ENCODE measurements at regions not wholly inside any gene's neighbourhood (a gene's known extent, or its start where the extent isn't known, plus 50 kb on each side); places are given as distances from the start of the nearest gene placed in this dataset.
"Not testable (repeated sequence)": the region's sequence is repeated elsewhere in the genome, so short reads cannot be mapped to it uniquely, and the experiment has no call there.

DNA sequence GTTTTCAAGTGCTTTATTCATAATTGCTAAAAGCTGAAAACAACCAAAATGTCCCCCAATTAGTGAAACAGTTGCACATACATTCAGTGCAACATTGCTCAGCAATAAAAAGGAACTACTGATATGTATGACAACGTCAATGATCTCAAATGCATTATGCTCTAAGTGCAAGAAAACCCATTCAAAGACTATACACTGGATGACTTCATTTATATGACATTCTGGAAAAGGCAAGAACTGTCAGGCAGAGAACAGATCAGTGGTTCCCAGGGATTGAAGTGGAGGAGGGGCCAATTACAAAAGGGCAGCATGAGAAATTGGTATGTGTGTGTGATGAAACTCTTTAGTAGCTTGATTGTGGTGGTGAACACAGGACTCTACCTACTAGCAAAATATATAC is 585.6 kb downstream of the TBL1XR1 start:
- ATAC-seq (no peak), DNase-seq (ENCODE audit: low spot score) (no peak)
- Mint-ChIP-seq H3K27ac (no peak overlapping the region), H3K4me1 (no peaks in the 10 kb centered on the region), H3K27me3 (ENCODE audit: low read depth) (no peaks in the 10 kb centered on the region), H3K9me3 (no peaks in the 10 kb centered on the region), H3K36me3 (no peaks in the 10 kb centered on the region), H3K4me3 (no peak overlapping the region)
- TF ChIP-seq ELF4 (CRISPR knock-in tag; IDR thresholded peaks at IDR 0.05; ENCODE audit: low read depth) = no peak
- TF ChIP-seq ZNF121 (CRISPR knock-in tag; IDR thresholded peaks at IDR 0.05) = no peak
- no peak for TF ChIP-seq PRRX2 (CRISPR knock-in tag; IDR thresholded peaks at IDR 0.05)
- TF ChIP-seq GRHL2 (CRISPR knock-in tag; IDR thresholded peaks at IDR 0.05; ENCODE audit: insufficient replicate concordance, severe bottlenecking) = no peak
- no peak for TF ChIP-seq RORB (CRISPR knock-in tag; IDR thresholded peaks at IDR 0.05)
- no peak for TF ChIP-seq TP53 (CRISPR knock-in tag; IDR thresholded peaks at IDR 0.05)
- TF ChIP-seq ZNF416 (CRISPR knock-in tag; IDR thresholded peaks at IDR 0.05) = no peak
- TF ChIP-seq, protein P1, sequence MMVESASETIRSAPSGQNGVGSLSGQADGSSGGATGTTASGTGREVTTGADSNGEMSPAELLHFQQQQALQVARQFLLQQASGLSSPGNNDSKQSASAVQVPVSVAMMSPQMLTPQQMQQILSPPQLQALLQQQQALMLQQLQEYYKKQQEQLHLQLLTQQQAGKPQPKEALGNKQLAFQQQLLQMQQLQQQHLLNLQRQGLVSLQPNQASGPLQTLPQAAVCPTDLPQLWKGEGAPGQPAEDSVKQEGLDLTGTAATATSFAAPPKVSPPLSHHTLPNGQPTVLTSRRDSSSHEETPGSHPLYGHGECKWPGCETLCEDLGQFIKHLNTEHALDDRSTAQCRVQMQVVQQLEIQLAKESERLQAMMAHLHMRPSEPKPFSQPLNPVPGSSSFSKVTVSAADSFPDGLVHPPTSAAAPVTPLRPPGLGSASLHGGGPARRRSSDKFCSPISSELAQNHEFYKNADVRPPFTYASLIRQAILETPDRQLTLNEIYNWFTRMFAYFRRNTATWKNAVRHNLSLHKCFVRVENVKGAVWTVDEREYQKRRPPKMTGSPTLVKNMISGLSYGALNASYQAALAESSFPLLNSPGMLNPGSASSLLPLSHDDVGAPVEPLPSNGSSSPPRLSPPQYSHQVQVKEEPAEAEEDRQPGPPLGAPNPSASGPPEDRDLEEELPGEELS (CRISPR knock-in tag; IDR thresholded peaks at IDR 0.05) = no peak
- ChIA-PET CTCF (no interaction called here), POLR2A (no interaction called here)

DNA sequence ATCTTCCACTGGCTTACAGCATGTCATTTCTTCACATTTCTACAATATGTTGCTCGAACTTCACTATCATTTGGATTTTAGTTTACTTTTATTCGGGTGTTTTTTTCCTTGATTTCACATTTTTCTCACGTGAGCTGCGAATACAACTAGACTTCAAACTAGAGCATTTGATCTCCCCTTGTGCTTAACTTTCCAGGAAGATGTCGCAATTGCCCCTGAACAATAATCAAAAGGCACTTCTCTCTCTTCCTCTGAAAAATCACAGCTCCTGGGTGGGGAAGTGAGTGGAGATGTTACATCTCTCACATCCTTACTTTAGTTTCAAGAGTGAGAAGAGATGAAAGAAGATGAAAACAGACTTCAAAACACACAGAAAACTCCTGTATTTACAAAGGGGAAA is 587.9 kb downstream of the TBL1XR1 start:
- CTCF ChIA-PET = no interaction called here
- ATAC-seq = no peak
- Mint-ChIP-seq H3K27ac (no peak overlapping the region), H3K27me3 (ENCODE audit: low read depth) (no peaks in the 10 kb centered on the region), H3K9me3 (peaks cover 5% of the 10 kb centered on the region; the same call in 1 of the 2 replicates), H3K4me1 (no peaks in the 10 kb centered on the region), H3K36me3 (no peaks in the 10 kb centered on the region), H3K4me3 (no peak overlapping the region)
- TF ChIP-seq ZNF671 (CRISPR knock-in tag; IDR thresholded peaks at IDR 0.05) (no peak), NR1H2 (CRISPR knock-in tag; IDR thresholded peaks at IDR 0.05) (no peak), ZNF396 (CRISPR knock-in tag; IDR thresholded peaks at IDR 0.05; ENCODE audit: borderline replicate concordance) (no peak), ATF3 (CRISPR knock-in tag; conservative IDR thresholded peaks at IDR 0.05) (no peak), OVOL2 (CRISPR knock-in tag; IDR thresholded peaks at IDR 0.05; ENCODE audit: borderline replicate concordance) (no peak), ZNF219 (CRISPR knock-in tag; IDR thresholded peaks at IDR 0.05; ENCODE audit: borderline replicate concordance) (no peak), ERG (CRISPR knock-in tag; IDR thresholded peaks at IDR 0.05) (no peak), CREM (CRISPR knock-in tag; IDR thresholded peaks at IDR 0.05) (no peak), RELA (CRISPR knock-in tag; IDR thresholded peaks at IDR 0.05; ENCODE audit: borderline replicate concordance) (no peak), FOXJ3 (CRISPR knock-in tag; IDR thresholded peaks at IDR 0.05; ENCODE audit: borderline replicate concordance) (no peak), AR (CRISPR knock-in tag; IDR thresholded peaks at IDR 0.05) (no peak), NR3C1 (CRISPR knock-in tag; conservative IDR thresholded peaks at IDR 0.05; ENCODE audit: low read depth) (no peak), ZNF281 (CRISPR knock-in tag; IDR thresholded peaks at IDR 0.05) (no peak), SMAD4 (CRISPR knock-in tag; IDR thresholded peaks at IDR 0.05) (no peak), ZNF416 (CRISPR knock-in tag; IDR thresholded peaks at IDR 0.05) (no peak), GRHL2 (CRISPR knock-in tag; IDR thresholded peaks at IDR 0.05; ENCODE audit: insufficient replicate concordance, severe bottlenecking) (no peak), HMGA2 (CRISPR knock-in tag; IDR thresholded peaks at IDR 0.05) (no peak)
- TF ChIP-seq, protein P2, sequence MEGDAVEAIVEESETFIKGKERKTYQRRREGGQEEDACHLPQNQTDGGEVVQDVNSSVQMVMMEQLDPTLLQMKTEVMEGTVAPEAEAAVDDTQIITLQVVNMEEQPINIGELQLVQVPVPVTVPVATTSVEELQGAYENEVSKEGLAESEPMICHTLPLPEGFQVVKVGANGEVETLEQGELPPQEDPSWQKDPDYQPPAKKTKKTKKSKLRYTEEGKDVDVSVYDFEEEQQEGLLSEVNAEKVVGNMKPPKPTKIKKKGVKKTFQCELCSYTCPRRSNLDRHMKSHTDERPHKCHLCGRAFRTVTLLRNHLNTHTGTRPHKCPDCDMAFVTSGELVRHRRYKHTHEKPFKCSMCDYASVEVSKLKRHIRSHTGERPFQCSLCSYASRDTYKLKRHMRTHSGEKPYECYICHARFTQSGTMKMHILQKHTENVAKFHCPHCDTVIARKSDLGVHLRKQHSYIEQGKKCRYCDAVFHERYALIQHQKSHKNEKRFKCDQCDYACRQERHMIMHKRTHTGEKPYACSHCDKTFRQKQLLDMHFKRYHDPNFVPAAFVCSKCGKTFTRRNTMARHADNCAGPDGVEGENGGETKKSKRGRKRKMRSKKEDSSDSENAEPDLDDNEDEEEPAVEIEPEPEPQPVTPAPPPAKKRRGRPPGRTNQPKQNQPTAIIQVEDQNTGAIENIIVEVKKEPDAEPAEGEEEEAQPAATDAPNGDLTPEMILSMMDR (IDR thresholded peaks at IDR 0.05) = no peak
- no peak for DNase-seq (ENCODE audit: low spot score)
- POLR2A ChIA-PET = no interaction called here

DNA sequence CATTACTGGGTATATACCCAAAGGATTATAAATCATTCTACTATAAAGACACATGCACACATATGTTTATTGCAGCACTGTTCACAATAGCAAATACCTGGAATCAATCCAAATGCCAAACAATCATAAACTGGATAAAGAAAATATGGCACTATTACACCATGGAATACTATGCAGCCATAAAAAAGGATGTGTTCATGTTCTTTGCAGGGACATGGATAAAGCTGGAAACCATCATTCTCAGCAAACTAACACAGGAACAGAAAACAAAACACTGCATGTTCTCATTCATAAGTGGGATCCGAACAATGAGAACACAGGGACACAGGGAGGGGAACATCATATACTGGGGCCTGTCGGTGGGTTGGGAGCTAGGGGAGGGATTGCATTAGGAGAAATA is 591.7 kb downstream of the TBL1XR1 start:
- H3K27ac Mint-ChIP-seq; POLR2A ChIA-PET; CTCF ChIA-PET; ATAC-seq; H3K27me3 Mint-ChIP-seq (ENCODE audit: low read depth); H3K9me3 Mint-ChIP-seq; H3K4me1 Mint-ChIP-seq; H3K4me3 Mint-ChIP-seq; DNase-seq (ENCODE audit: low spot score); H3K36me3 Mint-ChIP-seq: not testable (repeated sequence)

Data from WTC11 (cell line).